Upper lobe of left lung (tissue), 6 donors: ENCODE measurements at regions not wholly inside any gene's neighbourhood (a gene's known extent, or its start where the extent isn't known, plus 50 kb on each side); places are given as distances from the start of the nearest gene placed in this dataset.

Experiments used
- ATAC-seq, 2 donors: fragments of 200-7000 bp; cut with Tn5 transposase; one replicate each; pipeline ENCODE4 v1.9.1; 2022; ENCODE audit warnings: mild to moderate bottlenecking in 2 of 2, moderate library complexity in 2 of 2; ENCODE audit not compliant: low FRiP score in 2 of 2
- DNase-seq, 2 donors: peaks; one replicate each; pipeline ENCODE4 v3.0.0-alpha.2; 2019 to 2020
- H3K27ac ChIP-seq, 4 donors: fragments of 200-600 bp; sonication (generic); one replicate each; pipeline ENCODE4 v1.5.1; 2016 to 2019
- H3K27me3 ChIP-seq, 4 donors: fragments of 200-600 bp; sonication (generic); one replicate each; pipeline ENCODE4 v1.5.1; 2017 to 2019
- H3K36me3 ChIP-seq, 4 donors: fragments of 200-600 bp; sonication (generic); one replicate each; pipeline ENCODE4 v1.5.1; 2016 to 2019
- H3K4me1 ChIP-seq, 4 donors: fragments of 200-600 bp; sonication (generic); one replicate each; pipeline ENCODE4 v1.5.1; 2018 to 2019
- H3K4me3 ChIP-seq, 4 donors: fragments of 200-600 bp; sonication (generic); one replicate each; pipeline ENCODE4 v1.5.1; 2017 to 2019; ENCODE audit warnings: mild to moderate bottlenecking in 2 of 4, moderate library complexity in 1 of 4
- H3K9me3 ChIP-seq, 4 donors: fragments of 200-600 bp; sonication (generic); one replicate each; pipeline ENCODE4 v1.5.1; 2018 to 2019
- CTCF ChIP-seq, 6 experiments: fragments of 450-650 bp in 4 of 6; fragments of 200-600 bp in 2 of 6; sonication (generic) in 2 of 6; IDR thresholded peaks; one replicate each; pipeline ENCODE4 v1.5.1; 2016 to 2019; ENCODE audit warnings: antibody characterized with exemption in 6 of 6
- EP300 ChIP-seq, 4 donors: sonication (generic); formaldehyde crosslinking; IDR thresholded peaks; one replicate each; pipeline ENCODE4 v1.5.1; 2017; ENCODE audit warnings: antibody characterized with exemption in 4 of 4, control low read depth in 2 of 4
- POLR2A ChIP-seq, 4 donors: fragments of 450-650 bp; IDR thresholded peaks; one replicate each; pipeline ENCODE4 v1.5.1; 2016 to 2017; ENCODE audit warnings: antibody characterized with exemption in 4 of 4, mild to moderate bottlenecking in 2 of 4
- POLR2AphosphoS5 ChIP-seq, 2 donors: sonication (generic); formaldehyde crosslinking; IDR thresholded peaks; one replicate each; pipeline ENCODE4 v1.5.1; 2017; ENCODE audit warnings: antibody characterized with exemption in 2 of 2
- WGBS, 2 donors: methylation state at CpG; one replicate each; pipeline ENCODE4 v1.1.5; 2017 to 2018; 5-methylcytosine and 5-hydroxymethylcytosine counted together
- donor health status: DM: no; HTN: no; CAD: no; lungs with moderate emphysema.
- donor health status: DM: no; HTN: yes; CAD: no; lungs with severe emphysema.

DNA sequence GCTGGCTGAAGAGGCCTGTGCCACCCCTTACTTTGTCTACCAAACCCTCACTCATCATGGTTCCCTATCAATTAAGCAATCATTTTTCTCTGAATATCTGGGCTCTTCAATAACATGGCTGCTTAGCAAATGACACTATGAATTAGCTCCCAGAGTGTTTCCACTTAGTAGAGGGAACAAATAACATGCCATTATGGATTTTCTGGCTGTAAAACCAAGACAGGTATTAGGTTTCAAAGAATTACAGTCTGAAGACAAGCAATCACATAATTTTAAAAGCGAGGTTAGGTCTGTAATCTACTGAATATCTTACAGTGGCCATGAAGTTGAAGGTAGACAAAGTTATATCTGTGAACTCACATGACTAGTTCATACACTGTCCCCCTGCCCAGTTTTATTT is 220.8 kb upstream of the PHYHIPL start:
- Histone ChIP-seq H3K9me3 (no peaks in the 10 kb centered on the region), H3K27ac (no peak overlapping the region), H3K36me3 (no peaks in the 10 kb centered on the region), H3K4me3 (no peak overlapping the region), H3K4me1 (no peaks in the 10 kb centered on the region), H3K27me3 (no peaks in the 10 kb centered on the region)
- 84 to 86% methylated on average over 1 of the region's 1 CpG for WGBS, 2 donors
- no peak for TF ChIP-seq POLR2AphosphoS5 (IDR thresholded peaks at IDR 0.05)
- no peak for ATAC-seq
- DNase-seq, result no peak

DNA sequence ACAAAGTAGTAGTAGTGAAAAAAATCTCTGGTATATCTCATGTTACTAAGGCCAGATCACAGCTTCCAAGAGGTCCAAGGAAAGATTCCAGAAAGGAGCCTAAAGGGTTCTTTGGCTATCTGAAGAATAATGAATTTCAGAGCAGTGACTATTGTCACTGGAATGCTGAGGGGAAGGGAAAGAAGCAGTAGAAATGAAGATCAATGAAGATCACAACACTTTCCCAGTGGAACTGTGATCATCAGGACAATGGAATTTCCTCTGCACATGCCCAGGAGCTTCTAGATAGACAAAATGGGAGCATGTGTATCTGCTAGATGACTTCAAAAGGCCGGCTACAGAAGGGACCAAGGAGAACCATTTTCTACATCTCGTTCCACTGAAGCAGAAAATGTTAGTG is 219.5 kb upstream of the PHYHIPL start:
- H3K9me3 ChIP-seq, result no peaks in the 10 kb centered on the region
- no peaks in the 10 kb centered on the region for H3K27me3 ChIP-seq
- no peaks in the 10 kb centered on the region for H3K36me3 ChIP-seq
- H3K4me3 ChIP-seq, result no peak overlapping the region
- TF ChIP-seq POLR2A (IDR thresholded peaks at IDR 0.05), result no peak
- no peak for TF ChIP-seq EP300 (IDR thresholded peaks at IDR 0.05)
- TF ChIP-seq POLR2AphosphoS5 (IDR thresholded peaks at IDR 0.05), result no peak
- no peak for TF ChIP-seq CTCF (IDR thresholded peaks at IDR 0.05)
- no peaks in the 10 kb centered on the region for H3K4me1 ChIP-seq
- no peak overlapping the region for H3K27ac ChIP-seq
- WGBS, 2 donors, result 80 to 83% methylated on average over 2 of the region's 2 CpGs
- ATAC-seq (no peak), DNase-seq (no peak)

GRCh38 chr10:58957517-58957916 is 218.9 kb upstream of the PHYHIPL start:
- no peak for DNase-seq
- ATAC-seq, result no peak
- no peaks in the 10 kb centered on the region for H3K9me3 ChIP-seq
- H3K36me3 ChIP-seq, result no peaks in the 10 kb centered on the region
- no peaks in the 10 kb centered on the region for H3K4me1 ChIP-seq
- TF ChIP-seq POLR2AphosphoS5 (IDR thresholded peaks at IDR 0.05) (no peak), POLR2A (IDR thresholded peaks at IDR 0.05) (no peak), EP300 (IDR thresholded peaks at IDR 0.05) (no peak), CTCF (IDR thresholded peaks at IDR 0.05) (no peak)
- 59 to 79% methylated on average over 1 of the region's 1 CpG for WGBS, 2 donors
- H3K27me3 ChIP-seq, result no peaks in the 10 kb centered on the region
- H3K4me3 ChIP-seq, result no peak overlapping the region
- H3K27ac ChIP-seq, result no peak overlapping the region

DNA sequence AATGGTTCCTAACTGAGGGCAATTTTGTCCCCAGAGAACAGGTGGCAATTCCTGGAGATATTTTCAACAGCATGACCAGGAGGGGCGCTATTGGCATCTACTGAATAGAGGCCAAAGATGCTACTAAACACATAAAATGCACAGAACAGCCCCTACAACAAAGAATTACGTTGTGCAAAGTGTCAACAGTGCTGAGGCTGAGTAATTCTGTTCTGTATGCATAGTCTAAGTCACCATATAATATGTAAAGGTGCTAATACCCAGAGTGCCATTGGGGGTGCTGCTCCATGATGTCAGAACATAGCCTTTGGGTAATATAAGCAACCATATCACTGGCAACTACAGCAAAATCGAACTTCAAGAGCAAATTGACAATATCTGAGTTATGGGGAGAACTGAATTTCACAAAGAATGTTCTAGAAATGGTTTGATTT is 213.3 kb upstream of the PHYHIPL start:
- 43 to 50% methylated on average over 3 of the region's 3 CpGs for WGBS, 2 donors
- TF ChIP-seq CTCF (IDR thresholded peaks at IDR 0.05) (no peak), POLR2A (IDR thresholded peaks at IDR 0.05) (no peak), POLR2AphosphoS5 (IDR thresholded peaks at IDR 0.05) (no peak), EP300 (IDR thresholded peaks at IDR 0.05) (no peak)
- Histone ChIP-seq H3K4me1 (no peaks in the 10 kb centered on the region), H3K4me3 (no peak overlapping the region), H3K27ac (no peak overlapping the region), H3K36me3 (no peaks in the 10 kb centered on the region), H3K9me3 (no peaks in the 10 kb centered on the region), H3K27me3 (no peaks in the 10 kb centered on the region)
- DNase-seq (no peak), ATAC-seq (no peak)

DNA sequence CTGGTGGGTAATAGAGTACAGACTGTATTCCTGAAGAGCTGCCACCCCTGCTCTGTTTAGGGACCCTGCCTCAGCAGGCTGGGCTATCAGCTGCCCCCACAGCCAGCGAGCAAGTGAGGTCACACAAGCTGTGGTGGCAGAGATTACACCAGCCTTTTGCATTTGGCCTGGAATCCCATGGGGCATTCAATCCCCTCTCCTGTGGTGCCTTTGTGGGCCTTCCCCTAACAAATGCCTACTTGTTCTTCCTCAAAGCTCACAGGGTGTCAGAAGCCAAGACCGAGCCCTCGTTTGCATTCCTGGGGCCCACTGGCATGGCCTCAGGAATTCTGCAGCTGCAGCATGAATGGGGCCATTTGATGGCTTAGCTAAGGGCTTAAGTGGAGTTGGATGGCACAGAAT is 212.7 kb upstream of the PHYHIPL start:
- Histone ChIP-seq H3K4me1 (no peaks in the 10 kb centered on the region), H3K27me3 (no peaks in the 10 kb centered on the region), H3K36me3 (no peaks in the 10 kb centered on the region), H3K27ac (no peak overlapping the region), H3K4me3 (no peak overlapping the region), H3K9me3 (no peaks in the 10 kb centered on the region)
- 33 to 37% methylated on average over 3 of the region's 3 CpGs for WGBS, 2 donors
- ATAC-seq (no peak), DNase-seq (peak in 1 of 2 donors; percentile 2)
- TF ChIP-seq EP300 (IDR thresholded peaks at IDR 0.05) (no peak), POLR2A (IDR thresholded peaks at IDR 0.05) (no peak), POLR2AphosphoS5 (IDR thresholded peaks at IDR 0.05) (no peak), CTCF (IDR thresholded peaks at IDR 0.05) (no peak)
